ENCODE measurements at regions not wholly inside any gene's neighbourhood (a gene's known extent, or its start where the extent isn't known, plus 50 kb on each side); places are given as distances from the start of the nearest gene placed in this dataset.
"Not testable (repeated sequence)": the region's sequence is repeated elsewhere in the genome, so short reads cannot be mapped to it uniquely, and the experiment has no call there.

- no peak overlapping the region for H3K4me3 ChIP-seq (ENCODE audit: low read depth, low read length)
- TF ChIP-seq, protein P1, sequence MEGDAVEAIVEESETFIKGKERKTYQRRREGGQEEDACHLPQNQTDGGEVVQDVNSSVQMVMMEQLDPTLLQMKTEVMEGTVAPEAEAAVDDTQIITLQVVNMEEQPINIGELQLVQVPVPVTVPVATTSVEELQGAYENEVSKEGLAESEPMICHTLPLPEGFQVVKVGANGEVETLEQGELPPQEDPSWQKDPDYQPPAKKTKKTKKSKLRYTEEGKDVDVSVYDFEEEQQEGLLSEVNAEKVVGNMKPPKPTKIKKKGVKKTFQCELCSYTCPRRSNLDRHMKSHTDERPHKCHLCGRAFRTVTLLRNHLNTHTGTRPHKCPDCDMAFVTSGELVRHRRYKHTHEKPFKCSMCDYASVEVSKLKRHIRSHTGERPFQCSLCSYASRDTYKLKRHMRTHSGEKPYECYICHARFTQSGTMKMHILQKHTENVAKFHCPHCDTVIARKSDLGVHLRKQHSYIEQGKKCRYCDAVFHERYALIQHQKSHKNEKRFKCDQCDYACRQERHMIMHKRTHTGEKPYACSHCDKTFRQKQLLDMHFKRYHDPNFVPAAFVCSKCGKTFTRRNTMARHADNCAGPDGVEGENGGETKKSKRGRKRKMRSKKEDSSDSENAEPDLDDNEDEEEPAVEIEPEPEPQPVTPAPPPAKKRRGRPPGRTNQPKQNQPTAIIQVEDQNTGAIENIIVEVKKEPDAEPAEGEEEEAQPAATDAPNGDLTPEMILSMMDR (conservative IDR thresholded peaks at IDR 0.05; ENCODE audit: low read depth, low read length): no peak
- no peak for DNase-seq (ENCODE audit: low read depth)
These were observed 670.3 kb downstream of the UTRN start for GRCh38 chr6:144955392-144955791.

DNA sequence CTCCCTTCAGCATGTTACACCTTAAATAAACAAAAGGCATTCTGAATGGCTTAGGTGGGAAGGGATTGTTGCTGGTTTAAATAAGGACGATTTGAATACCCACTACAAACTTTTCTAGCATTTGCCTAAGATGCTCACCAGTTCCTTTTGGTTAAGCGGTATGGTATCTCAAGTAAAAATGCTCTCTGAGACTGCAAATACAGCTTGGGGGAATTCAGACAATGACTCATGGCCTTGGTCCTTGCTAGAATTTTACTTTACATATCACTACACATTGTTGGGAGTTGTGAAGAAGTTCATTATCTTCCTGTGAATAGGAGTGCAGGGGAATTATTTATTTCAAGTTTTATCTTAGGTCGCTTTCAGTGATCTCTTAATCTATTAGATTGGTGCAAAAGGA lies 670.7 kb downstream of the UTRN start:
- peak; percentile 43 for DNase-seq (ENCODE audit: low read depth)

GRCh38 chr6:144956697-144957096 lies 671.6 kb downstream of the UTRN start:
- not testable (repeated sequence) for H3K4me3 ChIP-seq (ENCODE audit: low read depth, low read length); DNase-seq (ENCODE audit: low read depth)

More for the DNA sequence above, 670.7 kb downstream of the UTRN start:
- no peak overlapping the region for H3K4me3 ChIP-seq (ENCODE audit: low read depth, low read length)
- TF ChIP-seq, protein P1 (conservative IDR thresholded peaks at IDR 0.05; ENCODE audit: low read depth, low read length): no peak

- TF ChIP-seq, protein P1 (conservative IDR thresholded peaks at IDR 0.05; ENCODE audit: low read depth, low read length): no peak
- no peak overlapping the region for H3K4me3 ChIP-seq (ENCODE audit: low read depth, low read length)
- DNase-seq (ENCODE audit: low read depth): no peak
These were observed 672.3 kb downstream of the UTRN start for GRCh38 chr6:144957236-144957937.

DNA sequence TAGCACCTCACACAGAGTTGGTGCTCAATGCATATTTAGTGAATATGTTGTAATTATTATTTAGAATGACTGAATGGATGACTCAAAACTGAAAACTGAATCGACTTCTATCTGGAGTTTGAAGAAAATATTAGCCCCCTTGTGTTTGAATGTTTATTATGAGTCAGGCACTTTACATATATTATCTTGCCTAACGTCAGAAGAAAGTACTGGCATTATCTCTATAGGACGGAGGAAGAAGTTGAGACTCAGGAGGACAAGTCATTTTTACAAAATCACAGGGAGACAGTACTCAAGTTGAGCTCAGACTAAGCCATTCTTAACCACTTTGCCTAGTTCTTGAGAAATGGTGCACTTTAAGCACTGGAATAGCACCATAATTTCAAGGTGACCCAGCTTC lies 684.0 kb downstream of the UTRN start:
- no peak overlapping the region for H3K4me3 ChIP-seq (ENCODE audit: low read depth, low read length)
- TF ChIP-seq, protein P1 (conservative IDR thresholded peaks at IDR 0.05; ENCODE audit: low read depth, low read length): no peak
- DNase-seq (ENCODE audit: low read depth): no peak

GRCh38 chr6:144969602-144970272 lies 684.6 kb downstream of the UTRN start:
- no peak for DNase-seq (ENCODE audit: low read depth)
- no peak overlapping the region for H3K4me3 ChIP-seq (ENCODE audit: low read depth, low read length)
- TF ChIP-seq, protein P1 (conservative IDR thresholded peaks at IDR 0.05; ENCODE audit: low read depth, low read length): no peak

DNA sequence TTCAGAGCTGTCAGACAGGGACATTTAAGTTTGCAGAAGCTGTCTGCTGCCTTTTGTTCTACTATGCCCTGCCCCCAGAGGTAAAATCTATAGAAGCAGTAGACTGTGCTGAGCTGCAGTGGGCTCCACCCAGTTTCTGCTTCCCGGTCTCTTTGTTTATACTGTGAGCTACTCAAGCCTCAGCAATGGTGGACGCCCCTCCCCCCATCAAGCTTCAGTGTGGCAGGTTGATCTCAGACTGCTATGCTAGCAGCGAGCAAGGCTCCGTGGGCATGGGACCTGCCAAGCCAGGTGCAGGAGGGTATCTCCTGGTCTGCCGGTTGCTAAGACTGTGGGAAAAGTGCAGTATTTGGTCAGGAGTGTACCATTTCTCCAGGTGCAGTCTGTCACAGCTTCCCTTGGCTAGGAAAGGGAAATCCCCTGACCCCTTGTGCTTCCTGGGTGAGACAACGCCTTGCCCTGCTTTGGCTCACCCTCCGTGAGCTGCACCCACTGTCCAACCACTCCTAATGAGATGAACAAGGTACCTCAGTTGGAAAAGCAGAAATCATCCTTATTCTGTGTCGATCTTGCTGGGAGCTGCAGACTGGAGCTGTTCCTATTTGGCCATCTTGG lies 692.2 kb downstream of the UTRN start:
- H3K4me3 ChIP-seq (ENCODE audit: low read depth, low read length): not testable (repeated sequence)
- peak; percentile 30 for DNase-seq (ENCODE audit: low read depth)

DNA sequence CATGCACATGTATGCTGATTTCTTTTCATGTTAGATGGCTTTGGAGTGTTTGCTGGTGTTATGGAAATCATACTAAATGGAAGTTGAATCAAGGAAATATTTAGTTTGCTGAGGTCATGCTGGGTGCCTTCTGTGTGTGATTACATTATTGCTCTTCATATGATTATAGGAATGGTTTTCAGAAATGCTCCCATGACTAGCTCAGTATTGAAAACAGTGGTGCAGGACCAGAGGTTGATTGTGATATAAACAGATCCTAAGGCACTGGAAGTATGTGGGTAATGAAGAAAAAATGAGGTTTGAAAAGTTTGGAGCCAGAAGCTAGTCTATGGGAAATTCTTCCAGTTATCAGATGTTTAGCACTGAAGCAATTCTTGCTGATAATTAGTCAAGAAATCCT lies 693.1 kb downstream of the UTRN start:
- DNase-seq (ENCODE audit: low read depth): no peak
- no peak overlapping the region for H3K4me3 ChIP-seq (ENCODE audit: low read depth, low read length)
- TF ChIP-seq, protein P1 (conservative IDR thresholded peaks at IDR 0.05; ENCODE audit: low read depth, low read length): no peak

Measured in choroid plexus epithelial cell (primary cell).